Uterus (tissue), 2 donors: ENCODE measurements at regions not wholly inside any gene's neighbourhood (a gene's known extent, or its start where the extent isn't known, plus 50 kb on each side); places are given as distances from the start of the nearest gene placed in this dataset.

Source experiments
- POLR2A ChIP-seq, 2 donors: fragments of 450-650 bp; IDR thresholded peaks; one replicate each; pipeline ENCODE4 v1.6.1; 2016; ENCODE audit warnings: antibody characterized with exemption in 2 of 2, mild to moderate bottlenecking in 1 of 2, moderate library complexity in 1 of 2
- TF ChIP-seq, protein P1 (sequence below), 4 experiments: fragments of 200-600 bp in 2 of 4; fragments of 450-650 bp in 2 of 4; sonication (generic) in 2 of 4; IDR thresholded peaks; one replicate each; pipeline ENCODE4 v1.5.1; 2016 to 2019; ENCODE audit warnings: antibody characterized with exemption in 4 of 4, mild to moderate bottlenecking in 2 of 4, moderate library complexity in 1 of 4

DNA sequence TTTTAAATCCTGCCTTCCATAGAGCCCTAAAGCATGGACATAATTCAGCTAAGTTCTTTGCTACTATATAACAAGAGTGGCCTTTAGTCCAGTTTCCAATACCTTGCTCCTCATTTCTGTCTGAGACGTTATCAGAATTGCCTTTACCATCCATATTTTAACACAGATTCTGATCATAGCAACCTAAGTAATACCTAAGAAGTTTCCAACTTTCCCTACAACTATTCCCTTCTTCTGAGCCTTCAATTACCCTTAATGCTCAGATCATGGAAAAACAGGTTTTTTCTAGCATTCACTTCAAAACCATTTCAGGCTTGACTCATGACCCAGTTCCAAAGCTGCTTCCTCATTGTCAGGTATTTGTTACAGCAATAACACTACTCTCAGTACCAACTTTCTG, 367.1 kb downstream of the C6orf118 start:
- TF ChIP-seq, protein P1, sequence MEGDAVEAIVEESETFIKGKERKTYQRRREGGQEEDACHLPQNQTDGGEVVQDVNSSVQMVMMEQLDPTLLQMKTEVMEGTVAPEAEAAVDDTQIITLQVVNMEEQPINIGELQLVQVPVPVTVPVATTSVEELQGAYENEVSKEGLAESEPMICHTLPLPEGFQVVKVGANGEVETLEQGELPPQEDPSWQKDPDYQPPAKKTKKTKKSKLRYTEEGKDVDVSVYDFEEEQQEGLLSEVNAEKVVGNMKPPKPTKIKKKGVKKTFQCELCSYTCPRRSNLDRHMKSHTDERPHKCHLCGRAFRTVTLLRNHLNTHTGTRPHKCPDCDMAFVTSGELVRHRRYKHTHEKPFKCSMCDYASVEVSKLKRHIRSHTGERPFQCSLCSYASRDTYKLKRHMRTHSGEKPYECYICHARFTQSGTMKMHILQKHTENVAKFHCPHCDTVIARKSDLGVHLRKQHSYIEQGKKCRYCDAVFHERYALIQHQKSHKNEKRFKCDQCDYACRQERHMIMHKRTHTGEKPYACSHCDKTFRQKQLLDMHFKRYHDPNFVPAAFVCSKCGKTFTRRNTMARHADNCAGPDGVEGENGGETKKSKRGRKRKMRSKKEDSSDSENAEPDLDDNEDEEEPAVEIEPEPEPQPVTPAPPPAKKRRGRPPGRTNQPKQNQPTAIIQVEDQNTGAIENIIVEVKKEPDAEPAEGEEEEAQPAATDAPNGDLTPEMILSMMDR (IDR thresholded peaks at IDR 0.05), result no peak
- no peak for TF ChIP-seq POLR2A (IDR thresholded peaks at IDR 0.05)
